GM21576 (cell line): ENCODE measurements at regions not wholly inside any gene's neighbourhood (a gene's known extent, or its start where the extent isn't known, plus 50 kb on each side); places are given as distances from the start of the nearest gene placed in this dataset.
"Not testable (repeated sequence)": the region's sequence is repeated elsewhere in the genome, so short reads cannot be mapped to it uniquely, and the experiment has no call there.

ENCODE experiments used
- ATAC-seq: cut with Tn5 transposase; IDR thresholded peaks from one replicate; pipeline ENCODE4 v1.9.1; 2021; ENCODE audit warnings: mild to moderate bottlenecking, moderate library complexity; ENCODE audit not compliant: unreplicated experiment

DNA sequence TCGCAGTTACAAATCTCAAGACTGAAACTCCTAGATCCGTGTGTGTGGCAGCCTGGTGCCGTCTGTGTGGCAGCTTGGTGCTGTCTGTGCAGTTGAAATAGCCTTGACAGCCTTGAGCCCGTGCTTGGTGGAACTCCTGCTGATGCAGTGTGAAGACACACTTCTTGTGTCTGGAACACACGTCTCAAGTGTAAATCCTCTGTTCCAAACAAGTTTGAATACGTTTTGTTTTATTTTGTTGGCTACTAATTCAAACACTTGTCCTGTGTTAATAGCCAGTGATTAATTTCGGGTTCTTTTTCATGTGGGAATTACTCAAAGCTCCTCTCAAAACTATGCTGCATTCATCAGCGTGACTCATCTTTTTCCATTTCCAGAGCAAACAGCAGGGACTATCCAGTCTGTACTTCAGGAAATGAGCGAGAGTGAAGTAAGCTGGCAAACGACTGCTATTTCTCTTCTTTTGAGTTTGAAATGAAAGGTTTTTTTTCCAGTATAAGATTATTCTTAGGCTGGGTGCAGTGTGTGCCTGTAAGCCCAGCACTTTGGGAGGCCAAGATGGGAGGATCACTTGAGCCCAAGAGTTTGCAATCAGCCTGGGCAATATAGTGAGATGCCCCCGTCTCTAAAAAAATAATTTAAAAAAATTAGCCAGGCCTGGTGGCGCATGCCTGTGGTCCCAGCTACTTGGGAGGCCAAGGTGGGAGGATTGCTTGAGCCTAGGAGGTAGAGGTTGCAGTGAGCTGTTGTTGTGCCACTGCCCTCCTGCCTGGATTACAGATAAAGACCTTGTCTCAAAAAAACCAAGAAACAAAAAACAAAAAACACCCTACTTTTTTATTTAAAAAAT, 152.9 kb downstream of the SPP2 start:
- ATAC-seq = no peak

- no peak for ATAC-seq
These were observed 152.1 kb downstream of the SPP2 start for GRCh38 chr2:234202601-234203000.

DNA sequence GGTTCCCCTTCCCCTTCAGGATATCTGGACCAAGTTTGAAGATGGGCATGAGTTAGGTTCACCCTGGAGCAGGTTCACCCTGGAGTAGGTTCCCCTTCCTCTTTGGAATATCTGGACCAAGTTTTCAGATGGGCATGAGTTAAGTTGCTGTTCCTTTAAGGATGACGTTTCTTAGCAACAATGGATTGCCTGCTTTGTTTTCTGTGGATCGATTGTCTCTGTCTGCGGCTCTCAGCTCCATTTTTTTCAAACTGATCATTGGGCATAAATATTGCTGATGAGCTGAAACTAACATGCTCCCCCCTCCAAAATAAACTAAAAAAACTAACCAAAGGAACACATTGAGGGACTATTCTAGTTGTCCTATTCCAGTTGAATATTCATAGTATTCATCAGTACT, 149.5 kb downstream of the SPP2 start:
- ATAC-seq = no peak

DNA sequence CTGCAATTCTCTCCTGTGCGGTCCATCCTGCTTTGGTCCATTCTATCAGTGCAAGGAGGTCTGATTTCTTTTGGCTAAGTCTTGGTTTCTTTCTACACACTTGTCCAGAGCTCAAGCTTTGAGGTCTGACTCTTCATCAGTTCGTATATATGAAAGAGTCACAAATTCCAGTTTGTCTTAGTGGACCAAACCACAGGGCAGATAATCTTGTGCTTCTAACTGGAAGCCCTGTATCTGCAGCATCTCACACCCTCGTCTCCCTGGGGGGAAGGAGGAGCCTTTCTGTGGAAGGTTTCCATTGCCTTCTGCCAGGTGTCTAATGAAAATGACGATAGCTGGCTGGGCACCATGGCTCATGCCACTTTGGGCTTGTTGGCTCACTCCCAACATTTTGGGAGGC, 148.5 kb downstream of the SPP2 start:
- no peak for ATAC-seq

GRCh38 chr2:234195516-234195915, 145.0 kb downstream of the SPP2 start:
- no peak for ATAC-seq

GRCh38 chr2:234193977-234194563, 143.6 kb downstream of the SPP2 start:
- ATAC-seq = no peak

GRCh38 chr2:234191819-234192407, 141.4 kb downstream of the SPP2 start:
- ATAC-seq = no peak

GRCh38 chr2:234189786-234190300, 139.3 kb downstream of the SPP2 start:
- ATAC-seq = no peak

GRCh38 chr2:234189230-234189629, 138.7 kb downstream of the SPP2 start:
- no peak for ATAC-seq

- no peak for ATAC-seq
These were observed 137.2 kb downstream of the SPP2 start for GRCh38 chr2:234187646-234188174.

DNA sequence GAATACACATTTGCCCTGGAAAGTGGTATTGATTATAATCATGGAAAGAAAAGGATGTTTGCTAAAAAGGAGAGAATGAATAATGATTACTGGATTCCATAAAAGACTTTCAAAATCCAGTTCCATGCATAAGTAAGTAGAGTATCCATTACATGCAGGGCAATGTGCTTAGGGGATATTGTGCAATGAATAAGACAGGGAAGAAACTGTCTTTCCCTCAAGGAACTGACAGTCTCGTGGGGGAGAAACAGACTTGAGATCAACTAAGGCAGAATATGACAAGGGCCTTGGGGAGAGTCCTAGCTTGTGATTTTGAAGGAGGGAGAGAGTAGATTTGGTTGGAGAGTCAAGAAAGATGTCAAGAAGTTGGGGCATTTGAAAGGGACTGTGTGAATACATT, 130.6 kb downstream of the SPP2 start:
- no peak for ATAC-seq

GRCh38 chr2:234179031-234179363, 128.5 kb downstream of the SPP2 start:
- no peak for ATAC-seq

DNA sequence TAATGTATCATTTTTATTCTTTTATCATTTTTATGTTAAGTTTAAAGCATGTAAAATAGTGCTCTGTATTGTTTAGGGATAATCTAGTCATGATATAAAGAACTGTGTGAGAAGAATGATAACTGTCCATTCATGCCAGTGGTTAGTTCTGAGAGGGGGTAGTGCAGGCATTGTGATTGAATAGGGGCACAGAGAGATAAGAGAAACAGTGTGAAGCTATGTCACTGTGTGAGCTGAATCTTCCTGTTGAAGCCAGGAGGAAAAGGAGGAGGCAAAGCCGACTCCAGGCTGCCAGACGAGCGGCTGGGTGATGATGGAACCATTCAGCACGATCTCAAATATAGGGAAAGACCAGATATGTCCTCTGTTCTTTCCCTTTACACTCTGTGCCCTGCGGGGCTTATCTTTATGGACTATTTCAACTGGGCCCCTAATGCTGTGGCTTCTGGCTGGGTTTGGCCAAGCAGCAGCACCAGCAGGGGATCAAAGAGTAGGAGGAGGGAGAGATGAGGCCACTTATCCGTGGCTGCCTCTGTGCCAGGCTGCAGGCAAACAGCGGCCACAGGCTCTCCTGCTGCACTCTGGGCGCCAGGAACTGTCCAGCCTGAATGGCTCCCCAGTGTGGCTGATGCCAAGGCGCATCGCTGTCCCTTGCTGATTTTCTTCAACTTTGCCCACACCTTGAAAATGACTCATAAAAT, 128.0 kb downstream of the SPP2 start:
- ATAC-seq = no peak

- ATAC-seq = no peak
These were observed 125.1 kb downstream of the SPP2 start for GRCh38 chr2:234175649-234176048.

DNA sequence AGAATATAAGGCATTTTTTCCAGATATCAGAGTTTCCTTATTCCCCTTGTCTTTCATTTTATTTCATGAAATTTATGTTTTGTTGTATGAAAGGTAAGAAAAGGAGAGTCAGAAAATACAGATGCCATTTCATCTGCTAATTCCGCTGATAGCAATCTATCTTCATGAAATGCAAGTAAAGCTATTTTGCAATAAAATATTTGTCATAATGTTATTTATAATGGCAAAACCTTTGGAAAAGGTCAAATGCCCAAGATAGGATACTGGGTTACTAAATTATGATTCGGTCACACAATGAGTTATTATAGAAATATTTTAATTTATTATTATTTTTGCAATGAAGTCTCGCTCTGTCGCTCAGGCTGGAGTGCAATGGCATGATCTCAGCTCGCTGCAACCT, 124.2 kb downstream of the SPP2 start:
- ATAC-seq = no peak

DNA sequence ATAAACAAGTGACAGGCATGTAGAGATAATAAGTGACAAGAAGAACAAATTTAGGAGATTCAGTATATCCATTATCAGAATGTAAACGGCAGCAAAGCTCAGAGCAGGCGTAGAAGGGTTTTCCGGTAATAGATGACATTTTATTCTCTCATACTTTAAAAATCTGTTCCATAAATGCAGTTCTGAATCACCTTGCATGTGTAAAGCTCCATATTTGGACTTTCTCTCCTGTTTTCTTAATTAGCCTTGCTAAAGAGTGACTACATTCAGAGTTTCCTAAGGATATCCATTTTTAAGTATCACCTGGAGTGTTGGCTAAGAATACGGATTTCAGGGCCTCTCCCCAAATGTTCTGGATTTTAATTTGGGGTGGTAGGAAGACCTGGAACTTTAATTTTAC, 122.0 kb downstream of the SPP2 start:
- ATAC-seq = no peak

DNA sequence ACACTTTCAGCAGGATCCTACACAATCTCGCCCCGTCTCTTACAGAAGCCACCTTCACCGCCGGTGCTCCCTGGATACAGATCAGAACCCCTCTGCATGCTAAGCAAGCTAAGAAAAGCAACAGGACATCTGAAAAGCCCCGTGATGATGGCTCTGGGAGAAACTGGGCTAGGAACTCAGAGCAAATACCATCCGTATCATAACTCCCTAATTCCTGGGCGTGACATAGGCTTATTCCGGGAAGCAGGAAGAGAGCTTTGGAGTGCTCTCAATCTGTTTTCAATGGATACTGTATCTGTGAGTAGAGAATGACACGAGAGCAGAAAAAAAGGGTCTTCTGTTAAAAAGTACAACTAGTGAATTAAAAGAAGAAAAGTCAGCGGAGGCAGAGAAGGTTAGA, 121.6 kb downstream of the SPP2 start:
- ATAC-seq = no peak

DNA sequence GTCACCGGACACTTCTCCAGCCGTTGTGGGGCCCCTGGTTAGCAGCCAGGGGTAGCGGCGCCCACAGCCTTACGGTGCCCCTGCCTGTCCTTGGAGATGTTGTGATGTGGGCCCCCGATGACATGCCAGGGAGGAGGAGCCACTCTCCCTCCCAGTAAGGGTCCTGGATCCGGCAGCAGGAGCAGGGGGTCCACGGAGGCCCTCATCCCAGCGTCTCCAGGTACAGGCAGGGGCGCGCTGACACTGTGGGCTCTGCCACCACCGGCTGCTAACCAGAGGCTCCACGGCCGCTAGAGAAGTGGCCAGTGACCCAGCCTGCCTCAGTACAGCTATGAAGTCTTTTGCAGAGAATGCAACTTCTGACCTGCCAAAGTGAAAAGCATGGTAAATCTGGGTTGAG, 121.2 kb downstream of the SPP2 start:
- ATAC-seq = no peak

DNA sequence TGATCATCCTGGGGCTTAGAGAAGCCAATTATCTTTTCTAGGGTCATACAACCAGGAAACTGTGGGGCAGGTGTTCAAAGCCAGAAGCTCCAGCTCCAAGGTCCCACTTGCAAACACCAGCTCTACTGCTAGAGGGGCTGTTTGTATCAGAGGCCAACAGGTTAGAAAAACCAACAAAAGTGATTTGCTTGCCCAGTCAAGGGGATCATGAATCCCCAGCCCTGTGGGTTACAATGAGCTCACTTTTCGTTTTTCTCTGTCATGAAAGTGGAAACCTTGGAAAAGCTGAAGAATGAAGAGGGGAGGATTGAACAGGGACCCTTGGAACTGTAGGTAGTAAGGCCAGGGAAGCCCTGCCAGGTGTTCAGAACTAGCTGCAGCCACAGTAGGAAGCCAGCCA, 119.2 kb downstream of the SPP2 start:
- no peak for ATAC-seq

- ATAC-seq = not testable (repeated sequence)
These were observed 118.4 kb downstream of the SPP2 start for GRCh38 chr2:234168605-234169570.
